Muscle layer of duodenum (tissue), 2 donors: ENCODE measurements at regions not wholly inside any gene's neighbourhood (a gene's known extent, or its start where the extent isn't known, plus 50 kb on each side); places are given as distances from the start of the nearest gene placed in this dataset.
"Not testable (repeated sequence)": the region's sequence is repeated elsewhere in the genome, so short reads cannot be mapped to it uniquely, and the experiment has no call there.

Source experiments
- H3K27ac ChIP-seq: one replicate; pipeline ENCODE4 v1.7.0; 2013; ENCODE audit warnings: mild to moderate bottlenecking, low read length
- H3K27me3 ChIP-seq: one replicate; pipeline ENCODE4 v1.7.0; 2013; ENCODE audit warnings: low read depth, mild to moderate bottlenecking, control low read depth, low read length
- H3K36me3 ChIP-seq, 2 donors: one replicate each; pipeline ENCODE4 v1.7.0; 2013; ENCODE audit warnings: low read length in 2 of 2, control low read depth in 1 of 2, mild to moderate bottlenecking in 1 of 2; ENCODE audit not compliant: insufficient read depth in 2 of 2, control insufficient read depth in 1 of 2
- H3K4me1 ChIP-seq, 2 donors: one replicate each; pipeline ENCODE4 v1.7.0; 2013; ENCODE audit warnings: low read length in 2 of 2, mild to moderate bottlenecking in 2 of 2, control low read depth in 1 of 2, moderate library complexity in 1 of 2; ENCODE audit not compliant: insufficient read depth in 2 of 2, control insufficient read depth in 1 of 2
- H3K4me3 ChIP-seq, 2 donors: one replicate each; pipeline ENCODE4 v1.7.0; 2013; ENCODE audit warnings: low read length in 2 of 2, low read depth in 1 of 2, mild to moderate bottlenecking in 1 of 2
- H3K9me3 ChIP-seq, 2 donors: one replicate each; pipeline ENCODE4 v1.7.0; 2013; ENCODE audit warnings: low read length in 2 of 2, control low read depth in 1 of 2, mild to moderate bottlenecking in 1 of 2; ENCODE audit not compliant: control insufficient read depth in 1 of 2
- donor health status: healthy.

DNA sequence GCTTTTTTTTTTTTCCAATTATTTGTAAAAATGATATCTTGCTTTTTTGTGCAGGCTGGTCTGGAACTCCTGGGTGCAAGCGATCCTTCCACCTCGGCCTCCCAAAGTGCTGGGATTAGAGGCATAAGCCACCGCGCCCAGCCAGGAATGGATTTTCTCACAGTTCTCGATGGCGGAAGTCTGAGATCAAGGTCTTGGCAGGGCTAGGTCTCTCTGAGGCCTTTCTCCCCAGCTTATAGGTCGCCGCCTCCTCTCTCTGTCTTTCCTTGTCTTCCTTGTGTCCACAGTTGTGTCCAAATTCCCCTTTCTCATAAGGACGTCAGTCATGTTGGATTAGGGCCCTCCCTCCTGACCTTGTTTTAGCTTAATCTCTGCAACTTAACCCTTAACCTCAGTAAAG, 200.5 kb downstream of the UQCRFS1 start:
- Histone ChIP-seq H3K36me3 (no peaks in the 10 kb centered on the region), H3K9me3 (no peaks in the 10 kb centered on the region), H3K27me3 (no peaks in the 10 kb centered on the region), H3K27ac (no peak overlapping the region), H3K4me1 (no peaks in the 10 kb centered on the region), H3K4me3 (no peak overlapping the region)

DNA sequence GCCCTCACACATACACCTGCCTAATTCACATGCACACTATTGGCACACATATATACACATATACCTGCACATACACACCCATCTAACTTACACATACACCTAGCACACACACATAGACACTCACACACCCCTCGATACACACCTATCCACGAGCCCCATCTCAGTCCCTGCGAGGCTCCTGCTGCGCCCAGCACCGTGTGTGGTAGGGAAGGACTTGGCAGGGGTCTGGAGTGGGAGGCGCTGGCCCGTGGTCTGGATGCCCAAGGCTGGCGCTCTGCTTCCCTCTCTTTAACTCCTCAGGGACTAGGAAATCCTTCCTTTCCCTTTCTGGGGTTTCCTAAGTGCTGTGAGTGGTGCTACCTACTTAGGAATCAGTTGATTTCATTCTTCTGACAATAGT, 202.7 kb downstream of the UQCRFS1 start:
- Histone ChIP-seq H3K4me1 (no peaks in the 10 kb centered on the region), H3K36me3 (no peaks in the 10 kb centered on the region), H3K4me3 (no peak overlapping the region), H3K27ac (no peak overlapping the region), H3K9me3 (no peaks in the 10 kb centered on the region), H3K27me3 (no peaks in the 10 kb centered on the region)

DNA sequence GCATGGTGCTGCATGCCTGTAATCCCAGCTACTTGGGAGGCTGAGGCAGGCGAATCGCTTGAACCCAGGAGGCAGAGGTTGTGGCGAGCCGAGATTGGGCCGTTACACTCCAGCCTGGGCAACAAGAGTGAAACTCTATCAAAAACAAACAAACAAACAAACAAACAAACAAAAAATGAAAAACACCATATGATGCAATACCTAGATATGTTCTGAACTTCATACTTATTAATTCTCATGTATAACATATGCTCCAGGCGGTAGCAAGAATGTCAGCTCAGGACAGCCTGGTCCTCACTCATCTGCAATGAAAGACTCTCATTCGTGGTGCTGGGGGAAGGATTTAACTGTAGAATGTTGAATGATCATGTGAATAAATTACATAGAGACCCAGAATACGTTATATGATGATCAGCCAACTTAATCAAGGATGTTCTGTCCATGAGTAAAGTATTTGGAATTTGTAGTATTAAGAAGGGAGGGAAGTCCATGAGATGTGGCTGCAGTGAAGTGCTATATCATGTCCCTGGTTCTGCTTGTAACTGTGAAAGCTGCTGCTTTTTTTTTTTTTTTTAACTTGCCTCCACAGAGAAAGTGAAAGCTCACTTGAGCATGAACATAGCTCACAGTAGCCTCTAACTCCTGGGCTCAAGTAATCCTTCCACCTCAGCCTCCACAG, 206.8 kb downstream of the UQCRFS1 start:
- Histone ChIP-seq H3K36me3 (no peaks in the 10 kb centered on the region), H3K27ac (no peak overlapping the region), H3K27me3 (no peaks in the 10 kb centered on the region), H3K4me3 (no peak overlapping the region), H3K9me3 (no peaks in the 10 kb centered on the region), H3K4me1 (peaks cover 0 to 11% of the 10 kb centered on the region in 2 donors)

DNA sequence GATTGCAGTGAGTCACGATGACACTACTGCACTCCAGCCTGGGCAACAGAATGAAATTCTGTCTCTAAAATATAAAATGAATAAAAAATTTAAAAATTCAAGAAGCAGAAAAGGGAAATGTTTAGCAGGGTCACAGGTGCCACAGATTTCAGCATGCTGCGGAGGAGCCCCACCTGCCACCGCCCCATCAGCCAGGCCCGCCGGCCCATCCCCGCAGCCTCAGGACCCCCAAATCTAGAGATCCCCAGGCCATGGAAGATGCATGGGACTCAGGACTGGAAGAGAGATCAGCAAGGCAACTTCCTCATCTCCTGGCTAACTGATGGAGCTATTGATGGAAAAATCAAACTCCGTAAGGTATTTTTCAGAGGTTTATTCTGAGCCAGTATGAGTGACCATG, 208.2 kb downstream of the UQCRFS1 start:
- Histone ChIP-seq H3K36me3 (no peaks in the 10 kb centered on the region), H3K4me3 (no peak overlapping the region), H3K4me1 (peaks cover 0 to 12% of the 10 kb centered on the region in 2 donors), H3K27me3 (no peaks in the 10 kb centered on the region), H3K9me3 (no peaks in the 10 kb centered on the region), H3K27ac (no peak overlapping the region)

DNA sequence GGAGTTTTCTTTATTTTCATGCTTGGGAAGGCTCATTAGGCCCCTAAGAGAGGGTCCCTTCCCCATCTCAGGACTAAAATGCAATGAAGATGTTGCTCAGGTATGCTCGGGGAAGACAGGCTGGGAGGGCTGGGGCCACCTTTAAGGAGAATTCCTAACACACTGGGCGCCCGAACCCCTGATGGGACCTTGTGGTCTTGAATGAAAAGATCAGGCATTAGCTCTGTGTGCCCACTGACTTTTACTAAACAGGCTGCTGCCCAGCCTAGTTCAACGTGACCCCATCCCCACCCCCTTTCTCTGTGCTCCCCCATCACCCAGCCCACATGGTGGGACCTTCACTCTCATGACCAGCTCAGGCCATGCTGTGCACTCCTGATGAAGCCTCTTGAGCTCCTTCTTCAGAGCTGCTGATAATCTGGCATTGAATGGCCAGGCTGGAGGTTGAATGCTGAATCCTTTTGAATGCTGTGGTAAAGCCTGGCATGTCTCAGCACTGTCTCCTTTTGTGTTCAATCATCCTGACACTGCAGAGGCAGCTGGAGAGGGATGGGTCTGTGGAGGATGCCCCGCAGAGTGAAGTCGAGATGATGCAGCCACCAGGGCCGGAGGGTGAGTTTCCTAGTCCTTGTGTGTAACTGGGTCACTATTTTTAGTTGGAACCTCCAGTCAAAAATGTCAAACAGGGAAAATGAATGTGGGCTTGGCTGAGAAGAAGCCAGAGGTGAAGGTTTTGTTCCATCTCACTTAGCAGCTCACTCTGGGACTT, 209.1 kb downstream of the UQCRFS1 start:
- no peak overlapping the region for H3K27ac ChIP-seq
- H3K4me3 ChIP-seq = no peak overlapping the region
- H3K4me1 ChIP-seq = peaks cover 0 to 12% of the 10 kb centered on the region in 2 donors
- H3K9me3 ChIP-seq = no peaks in the 10 kb centered on the region
- no peaks in the 10 kb centered on the region for H3K27me3 ChIP-seq
- H3K36me3 ChIP-seq = no peaks in the 10 kb centered on the region

DNA sequence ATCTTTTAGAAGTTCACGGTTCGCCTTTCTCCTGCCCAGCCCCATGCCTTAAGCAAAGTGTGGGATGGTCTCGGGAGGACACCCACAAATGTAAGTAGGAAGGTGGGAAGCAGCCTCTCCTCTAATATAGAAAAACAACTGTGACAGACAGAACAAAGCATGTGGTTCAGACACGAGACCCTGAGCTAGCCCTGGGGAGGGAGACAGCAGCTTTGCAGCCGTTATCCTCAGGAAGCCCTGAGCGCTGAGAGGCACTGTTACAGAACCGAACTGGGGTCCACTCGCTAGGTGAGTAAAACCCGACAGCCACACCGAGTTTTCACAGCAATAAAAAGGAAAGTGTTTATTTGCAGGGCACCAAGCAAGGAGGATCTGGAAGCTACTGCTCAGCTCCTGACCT, 210.6 kb downstream of the UQCRFS1 start:
- Histone ChIP-seq H3K9me3 (no peaks in the 10 kb centered on the region), H3K4me1 (peaks cover 0 to 12% of the 10 kb centered on the region in 2 donors), H3K36me3 (no peaks in the 10 kb centered on the region), H3K27me3 (no peaks in the 10 kb centered on the region), H3K27ac (no peak overlapping the region), H3K4me3 (no peak overlapping the region)

DNA sequence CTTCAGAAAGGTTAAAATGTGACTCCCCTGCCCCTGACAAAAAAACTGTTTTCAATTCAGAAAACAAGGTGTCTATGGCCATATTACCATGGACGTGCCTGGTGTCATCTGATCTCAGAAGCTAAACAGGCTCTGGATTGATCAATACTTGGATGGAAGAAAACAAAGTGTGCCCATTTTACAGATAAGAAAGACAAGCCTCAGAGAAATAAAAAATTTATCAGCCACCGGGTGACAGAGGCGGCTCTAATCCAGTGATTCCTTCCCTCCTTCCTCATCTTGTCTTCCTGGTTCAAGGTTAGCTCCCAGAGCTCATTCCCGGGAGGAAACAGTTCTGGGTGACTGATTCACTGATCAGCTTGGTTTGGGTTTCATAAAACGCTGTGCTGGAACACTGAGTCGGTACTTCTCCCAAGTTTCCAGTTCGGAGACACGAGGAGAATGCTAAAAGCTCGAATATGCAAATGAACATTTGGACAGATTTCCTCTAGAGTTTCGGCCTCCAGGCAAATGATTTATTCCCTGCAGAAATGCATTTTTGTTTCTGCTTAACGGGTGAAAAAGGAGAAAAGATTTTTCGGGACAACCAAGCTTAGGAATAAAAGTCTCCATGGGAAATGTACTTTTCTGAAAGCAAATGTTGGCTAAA, 211.2 kb downstream of the UQCRFS1 start:
- Histone ChIP-seq H3K4me3 (no peak overlapping the region), H3K27ac (no peak overlapping the region), H3K4me1 (peaks cover 0 to 12% of the 10 kb centered on the region in 2 donors), H3K9me3 (no peaks in the 10 kb centered on the region), H3K27me3 (no peaks in the 10 kb centered on the region), H3K36me3 (no peaks in the 10 kb centered on the region)

DNA sequence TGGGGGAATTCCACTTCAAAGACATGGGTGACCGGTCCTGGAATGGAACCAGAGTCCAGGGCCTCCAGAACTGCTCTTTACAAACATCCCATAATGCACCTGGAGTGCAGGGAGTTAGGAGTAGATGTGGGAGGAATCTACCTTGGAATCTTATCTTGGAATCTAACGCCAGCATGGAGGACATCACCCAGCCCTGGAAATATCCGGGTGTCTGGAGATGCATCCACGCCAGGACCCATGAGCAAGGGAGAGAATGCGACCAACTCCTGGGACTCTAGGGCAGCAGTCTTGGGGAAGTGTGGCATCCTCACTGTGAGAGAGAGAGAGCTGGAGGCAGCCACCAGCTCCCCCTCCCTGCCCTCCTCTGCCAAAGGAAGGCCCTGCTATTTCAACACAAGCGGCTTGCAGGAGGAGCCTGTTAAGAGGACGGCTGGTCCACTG, 211.8 kb downstream of the UQCRFS1 start:
- H3K27me3 ChIP-seq = no peaks in the 10 kb centered on the region
- no peak overlapping the region for H3K27ac ChIP-seq
- H3K9me3 ChIP-seq = no peaks in the 10 kb centered on the region
- H3K4me1 ChIP-seq = peaks cover 0 to 12% of the 10 kb centered on the region in 2 donors
- H3K36me3 ChIP-seq = no peaks in the 10 kb centered on the region
- no peak overlapping the region for H3K4me3 ChIP-seq

DNA sequence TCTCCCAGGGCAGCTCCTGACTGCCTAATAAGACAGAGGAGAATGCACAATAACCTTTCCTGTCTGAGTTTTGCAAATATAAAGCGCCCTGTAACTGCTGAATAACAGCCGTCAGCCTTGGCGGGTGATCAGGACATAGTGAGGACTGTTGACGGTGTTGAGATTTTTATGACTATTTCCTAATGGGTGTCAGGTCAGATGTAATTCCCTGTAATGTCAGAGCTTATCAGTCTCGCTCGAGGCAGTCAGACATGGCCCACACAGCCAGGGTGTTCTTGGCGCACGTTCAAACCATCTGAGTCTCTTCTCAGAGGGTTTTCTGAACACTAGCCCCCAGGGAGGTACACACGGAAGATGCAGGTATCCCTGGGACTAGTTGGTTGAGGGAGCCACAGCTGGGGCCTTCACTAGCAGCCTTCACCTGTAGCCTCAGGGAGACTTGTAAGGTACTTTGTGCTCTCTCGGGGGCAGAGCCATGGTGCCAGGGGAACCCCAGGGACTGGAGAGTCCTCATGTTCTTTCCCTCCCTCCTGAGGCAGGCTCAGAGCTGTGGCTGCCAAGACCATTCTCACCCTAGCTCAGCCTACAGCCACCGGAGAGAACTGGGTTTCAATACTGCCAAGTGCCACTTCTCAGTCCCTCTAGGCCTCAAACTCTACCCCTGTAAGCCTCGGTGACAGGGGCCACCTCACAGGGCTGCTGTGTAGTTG, 213.1 kb downstream of the UQCRFS1 start:
- H3K9me3 ChIP-seq = no peaks in the 10 kb centered on the region
- H3K27ac ChIP-seq = no peak overlapping the region
- no peaks in the 10 kb centered on the region for H3K36me3 ChIP-seq
- H3K4me1 ChIP-seq = peaks cover 0 to 12% of the 10 kb centered on the region in 2 donors
- H3K4me3 ChIP-seq = no peak overlapping the region
- H3K27me3 ChIP-seq = no peaks in the 10 kb centered on the region

DNA sequence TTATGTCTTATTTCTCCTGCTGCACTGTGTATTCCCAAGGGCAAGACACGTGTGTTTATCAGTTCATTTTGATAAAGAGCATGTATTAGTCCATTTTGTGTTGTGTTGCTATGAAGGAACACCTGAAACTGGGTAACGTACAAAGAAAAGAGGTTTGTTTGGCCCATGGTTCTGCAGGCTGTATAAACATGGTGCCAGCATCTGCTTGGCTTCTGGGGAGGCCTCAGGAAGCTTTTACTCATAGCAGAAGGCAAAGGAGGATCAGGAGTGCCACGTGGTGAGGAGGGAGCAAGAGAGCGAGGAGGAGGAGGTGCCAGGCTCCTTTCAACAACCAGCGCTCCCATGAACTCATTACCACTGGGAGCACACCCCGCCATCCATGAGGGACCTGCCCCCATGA, 214.0 kb downstream of the UQCRFS1 start:
- no peaks in the 10 kb centered on the region for H3K36me3 ChIP-seq
- no peak overlapping the region for H3K4me3 ChIP-seq
- H3K9me3 ChIP-seq = peaks cover 0 to 3% of the 10 kb centered on the region in 2 donors
- H3K4me1 ChIP-seq = peaks cover 0 to 8% of the 10 kb centered on the region in 2 donors
- no peak overlapping the region for H3K27ac ChIP-seq
- no peaks in the 10 kb centered on the region for H3K27me3 ChIP-seq

DNA sequence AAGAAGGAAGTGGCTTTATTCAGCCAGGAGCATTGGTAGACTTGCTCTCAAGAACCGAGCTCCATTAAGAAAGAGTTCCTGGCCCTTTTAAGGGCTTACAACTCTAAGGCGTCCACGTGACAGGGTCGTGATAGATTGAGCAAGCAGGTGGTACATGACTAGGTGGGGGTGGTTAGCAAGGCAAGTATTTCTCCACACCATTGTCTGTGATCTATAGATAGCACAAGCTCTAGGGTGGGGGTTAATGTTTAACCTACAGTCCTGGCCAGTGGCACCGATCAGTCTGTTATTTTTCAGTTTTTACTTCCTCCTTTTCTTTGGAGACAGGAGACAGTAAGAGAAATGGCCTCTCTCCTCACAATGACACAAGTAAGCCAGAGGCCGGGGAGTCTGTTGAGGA, 215.1 kb downstream of the UQCRFS1 start:
- not testable (repeated sequence) for H3K4me3 ChIP-seq, H3K36me3 ChIP-seq, H3K27me3 ChIP-seq, H3K27ac ChIP-seq, H3K4me1 ChIP-seq
- peaks cover 0 to 10% of the 10 kb centered on the region in 2 donors for H3K9me3 ChIP-seq
